ENCODE measurements at regions not wholly inside any gene's neighbourhood (a gene's known extent, or its start where the extent isn't known, plus 50 kb on each side); places are given as distances from the start of the nearest gene placed in this dataset.

- TF ChIP-seq, protein P1, sequence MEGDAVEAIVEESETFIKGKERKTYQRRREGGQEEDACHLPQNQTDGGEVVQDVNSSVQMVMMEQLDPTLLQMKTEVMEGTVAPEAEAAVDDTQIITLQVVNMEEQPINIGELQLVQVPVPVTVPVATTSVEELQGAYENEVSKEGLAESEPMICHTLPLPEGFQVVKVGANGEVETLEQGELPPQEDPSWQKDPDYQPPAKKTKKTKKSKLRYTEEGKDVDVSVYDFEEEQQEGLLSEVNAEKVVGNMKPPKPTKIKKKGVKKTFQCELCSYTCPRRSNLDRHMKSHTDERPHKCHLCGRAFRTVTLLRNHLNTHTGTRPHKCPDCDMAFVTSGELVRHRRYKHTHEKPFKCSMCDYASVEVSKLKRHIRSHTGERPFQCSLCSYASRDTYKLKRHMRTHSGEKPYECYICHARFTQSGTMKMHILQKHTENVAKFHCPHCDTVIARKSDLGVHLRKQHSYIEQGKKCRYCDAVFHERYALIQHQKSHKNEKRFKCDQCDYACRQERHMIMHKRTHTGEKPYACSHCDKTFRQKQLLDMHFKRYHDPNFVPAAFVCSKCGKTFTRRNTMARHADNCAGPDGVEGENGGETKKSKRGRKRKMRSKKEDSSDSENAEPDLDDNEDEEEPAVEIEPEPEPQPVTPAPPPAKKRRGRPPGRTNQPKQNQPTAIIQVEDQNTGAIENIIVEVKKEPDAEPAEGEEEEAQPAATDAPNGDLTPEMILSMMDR (IDR thresholded peaks at IDR 0.05 in 4 of 5, conservative IDR thresholded peaks at IDR 0.05 in 1 of 5): no peak
- no peak for TF ChIP-seq POLR2A (IDR thresholded peaks at IDR 0.05)
Observed at GRCh38 chr11:98800696-98801095, 220.1 kb upstream of the CNTN5 start.

Measured in gastrocnemius medialis (tissue), 4 donors.